Adrenal gland (tissue), 9 donors: ENCODE measurements at regions not wholly inside any gene's neighbourhood (a gene's known extent, or its start where the extent isn't known, plus 50 kb on each side); places are given as distances from the start of the nearest gene placed in this dataset.

Experiments
- DNase-seq, 7 donors: peaks; one replicate each; pipeline ENCODE4 v3.0.0-alpha.2; 2019 to 2020
- H3K27ac ChIP-seq, 5 donors: fragments of 200-600 bp; sonication (generic) in 4 of 5; 1 replicate in 3 of 5; 2 replicates in 2 of 5; pipeline versions ENCODE4 v1.5.1 to v1.8.0; 2016 to 2020; ENCODE audit warnings: mild to moderate bottlenecking in 1 of 5
- H3K27me3 ChIP-seq: fragments of 200-600 bp; 2 replicates; pipeline ENCODE4 v1.8.0; 2021
- H3K36me3 ChIP-seq, 2 donors: fragments of 200-600 bp; replicated peaks in 1 of 2; 1 replicate in 1 of 2; 2 replicates in 1 of 2; pipeline versions ENCODE4 v1.5.1 to v1.8.0; 2018 to 2022
- H3K4me1 ChIP-seq, 2 donors: fragments of 200-600 bp; replicated peaks in 1 of 2; 1 replicate in 1 of 2; 2 replicates in 1 of 2; pipeline versions ENCODE4 v1.5.1 to v1.8.0; 2018 to 2021
- H3K4me3 ChIP-seq, 4 donors: fragments of 200-600 bp; sonication (generic) in 3 of 4; one replicate each; pipeline ENCODE4 v1.5.1; 2016 to 2018
- H3K9me3 ChIP-seq, 3 donors: fragments of 200-600 bp; sonication (generic) in 1 of 3; replicated peaks in 1 of 3; 1 replicate in 2 of 3; 2 replicates in 1 of 3; pipeline versions ENCODE4 v1.5.1 to v1.8.0; 2016 to 2021
- CTCF ChIP-seq, 6 experiments: fragments of 450-650 bp in 4 of 6; fragments of 200-600 bp in 2 of 6; sonication (generic) in 1 of 6; IDR thresholded peaks; 1 replicate in 5 of 6; 2 replicates in 1 of 6; pipeline versions ENCODE4 v1.5.1 to v1.8.0; 2016 to 2021; ENCODE audit warnings: antibody characterized with exemption in 6 of 6, mild to moderate bottlenecking in 2 of 6, moderate library complexity in 1 of 6
- POLR2A ChIP-seq, 2 donors: fragments of 450-650 bp; IDR thresholded peaks; one replicate each; pipeline ENCODE4 v1.6.1; 2017; ENCODE audit warnings: antibody characterized with exemption in 2 of 2, mild to moderate bottlenecking in 2 of 2, moderate library complexity in 1 of 2
- WGBS, 4 donors: extraction: QIAGEN DNeasy Blood & Tissue Kit in 2 of 4; methylation state at CpG; one replicate each; pipeline versions ENCODE4 v1.1.5 to v1.1.7; 2013 to 2017; 5-methylcytosine and 5-hydroxymethylcytosine counted together
- intact Hi-C, 2 donors: fragments of 100-400 bp; cut with DNase I; formaldehyde crosslinking; loops; one replicate each; pipeline versions ENCODE4 v1.14.1 to v1.15.0; 2022 to 2023
- donor health status: healthy with polysubstance abuse.
- donor health status: Bipolar disorder and iron deficiency.
- donor health status: DM: yes; HTN: yes; CAD: no.
- donor health status: DM: no; HTN: no; CAD: no.
- donor health status: DM: no; HTN: no; CAD: no.

GRCh38 chr2:65599693-65600092 is 167.3 kb upstream of the SPRED2 start:
- no peak for DNase-seq
- H3K9me3 ChIP-seq: no peaks in the 10 kb centered on the region
- no peak overlapping the region for H3K4me3 ChIP-seq
- 80 to 90% (median 85%) methylated on average over 5 to 6 of the region's 6 CpGs for WGBS, 4 donors
- TF ChIP-seq CTCF (IDR thresholded peaks at IDR 0.05) (no peak), POLR2A (IDR thresholded peaks at IDR 0.05) (no peak)
- H3K4me1 ChIP-seq: no peaks in the 10 kb centered on the region
- H3K36me3 ChIP-seq: no peaks in the 10 kb centered on the region
- intact Hi-C loops: no loop called here
- H3K27me3 ChIP-seq: no peaks in the 10 kb centered on the region
- no peak overlapping the region for H3K27ac ChIP-seq

GRCh38 chr2:65598996-65599395 is 166.6 kb upstream of the SPRED2 start:
- intact Hi-C loops: no loop called here
- Histone ChIP-seq H3K4me3 (no peak overlapping the region), H3K4me1 (no peaks in the 10 kb centered on the region), H3K36me3 (no peaks in the 10 kb centered on the region), H3K9me3 (peaks cover 0 to 5% (median 0%) of the 10 kb centered on the region in 3 donors), H3K27ac (no peak overlapping the region), H3K27me3 (no peaks in the 10 kb centered on the region)
- TF ChIP-seq CTCF (IDR thresholded peaks at IDR 0.05) (no peak), POLR2A (IDR thresholded peaks at IDR 0.05) (no peak)
- DNase-seq: no peak
- 87 to 93% (median 91%) methylated on average over 1 of the region's 1 CpG for WGBS, 4 donors

GRCh38 chr2:65598264-65598663 is 165.9 kb upstream of the SPRED2 start:
- WGBS, 4 donors: 89 to 93% (median 92%) methylated on average over 4 of the region's 4 CpGs
- intact Hi-C loops: no loop called here
- H3K4me1 ChIP-seq: no peaks in the 10 kb centered on the region
- peaks cover 0 to 6% (median 0%) of the 10 kb centered on the region in 3 donors for H3K9me3 ChIP-seq
- no peak overlapping the region for H3K4me3 ChIP-seq
- no peaks in the 10 kb centered on the region for H3K27me3 ChIP-seq
- H3K36me3 ChIP-seq: no peaks in the 10 kb centered on the region
- no peak for DNase-seq
- no peak for TF ChIP-seq CTCF (IDR thresholded peaks at IDR 0.05)
- TF ChIP-seq POLR2A (IDR thresholded peaks at IDR 0.05): no peak
- no peak overlapping the region for H3K27ac ChIP-seq

GRCh38 chr2:65595630-65596029 is 163.2 kb upstream of the SPRED2 start:
- no peaks in the 10 kb centered on the region for H3K27me3 ChIP-seq
- no peaks in the 10 kb centered on the region for H3K36me3 ChIP-seq
- TF ChIP-seq CTCF (IDR thresholded peaks at IDR 0.05) (no peak), POLR2A (IDR thresholded peaks at IDR 0.05) (no peak)
- H3K27ac ChIP-seq: no peak overlapping the region
- intact Hi-C loops: no loop called here
- no peaks in the 10 kb centered on the region for H3K4me1 ChIP-seq
- H3K9me3 ChIP-seq: peaks cover 0 to 6% (median 0%) of the 10 kb centered on the region in 3 donors
- DNase-seq: no peak
- no peak overlapping the region for H3K4me3 ChIP-seq
